ENCODE measurements at regions not wholly inside any gene's neighbourhood (a gene's known extent, or its start where the extent isn't known, plus 50 kb on each side); places are given as distances from the start of the nearest gene placed in this dataset.

GRCh38 chr5:12695651-12696050 lies 791.4 kb upstream of the CTNND2 start:
- DNase-seq (ENCODE audit: low read depth in 1 of 2, low spot score in 1 of 2): no peak
- Histone ChIP-seq H3K27ac (replicated peaks) (no peak overlapping the region), H3K4me3 (replicated peaks; ENCODE audit: insufficient read depth, low read length) (no peak overlapping the region), H3K27me3 (ENCODE audit: insufficient read depth, poor library complexity, severe bottlenecking) (no peaks in the 10 kb centered on the region)
- no peak for TF ChIP-seq REST (IDR thresholded peaks at IDR 0.05; ENCODE audit: insufficient replicate concordance, low read depth)
- TF ChIP-seq GABPA (IDR thresholded peaks at IDR 0.05; ENCODE audit: low read depth): no peak
- TF ChIP-seq SPI1 (IDR thresholded peaks at IDR 0.05; ENCODE audit: borderline replicate concordance, low read depth): no peak
- TF ChIP-seq POLR2AphosphoS5 (IDR thresholded peaks at IDR 0.05; ENCODE audit: low read depth): no peak
- no peak for TF ChIP-seq CTCF (IDR thresholded peaks at IDR 0.05; ENCODE audit: insufficient read depth, low read length)

DNA sequence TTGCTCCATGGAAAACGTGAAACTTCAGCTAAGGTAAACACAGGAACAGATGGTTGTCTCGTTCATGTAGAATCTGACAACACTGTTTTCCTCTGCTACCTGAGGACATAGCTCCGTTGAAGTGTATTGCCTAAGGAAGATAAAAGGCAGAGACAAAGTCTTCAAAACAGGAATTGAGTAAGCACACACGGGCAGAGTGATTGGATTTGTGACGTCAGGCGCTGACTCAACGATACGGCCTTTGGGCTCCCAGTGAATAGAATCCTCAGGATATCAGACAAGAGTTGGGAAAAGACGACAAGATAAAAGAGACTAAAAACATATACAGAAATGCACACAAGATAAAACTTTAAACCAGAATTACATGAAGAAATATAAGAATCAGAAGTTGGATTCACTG lies 787.1 kb upstream of the CTNND2 start:
- TF ChIP-seq GABPA (IDR thresholded peaks at IDR 0.05; ENCODE audit: low read depth): no peak
- TF ChIP-seq CTCF (IDR thresholded peaks at IDR 0.05; ENCODE audit: insufficient read depth, low read length): no peak
- no peak for TF ChIP-seq SPI1 (IDR thresholded peaks at IDR 0.05; ENCODE audit: borderline replicate concordance, low read depth)
- Histone ChIP-seq H3K27me3 (ENCODE audit: insufficient read depth, poor library complexity, severe bottlenecking) (no peaks in the 10 kb centered on the region), H3K27ac (replicated peaks) (no peak overlapping the region), H3K4me3 (replicated peaks; ENCODE audit: insufficient read depth, low read length) (no peak overlapping the region)
- no peak for DNase-seq (ENCODE audit: low read depth in 1 of 2, low spot score in 1 of 2)

DNA sequence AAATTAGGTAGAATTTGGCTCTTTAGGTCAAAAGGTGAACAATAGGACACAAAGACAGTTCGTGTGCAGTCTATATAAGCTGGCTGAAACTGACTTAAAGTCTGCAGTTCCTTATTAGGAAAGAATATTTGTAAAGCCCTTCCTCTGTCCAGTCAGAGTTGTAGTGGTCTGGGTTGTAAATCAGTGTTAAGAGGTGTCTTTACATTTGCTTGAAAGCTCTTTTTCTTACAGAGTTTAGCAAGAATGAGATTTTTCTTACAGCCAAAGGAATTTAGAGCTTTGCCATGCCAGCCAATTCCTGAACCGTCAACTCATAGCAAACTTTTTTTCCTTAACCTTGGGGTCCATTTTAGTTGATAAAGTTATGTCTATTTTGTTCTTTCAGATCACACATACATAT lies 786.1 kb upstream of the CTNND2 start:
- H3K4me3 ChIP-seq (replicated peaks; ENCODE audit: insufficient read depth, low read length): no peak overlapping the region
- H3K27me3 ChIP-seq (ENCODE audit: insufficient read depth, poor library complexity, severe bottlenecking): no peaks in the 10 kb centered on the region
- no peak overlapping the region for H3K27ac ChIP-seq (replicated peaks)
- DNase-seq (ENCODE audit: low read depth in 1 of 2, low spot score in 1 of 2): no peak
- TF ChIP-seq SPI1 (IDR thresholded peaks at IDR 0.05; ENCODE audit: borderline replicate concordance, low read depth) (no peak), POLR2AphosphoS5 (IDR thresholded peaks at IDR 0.05; ENCODE audit: low read depth) (no peak)

GRCh38 chr5:12683249-12683648 lies 779.0 kb upstream of the CTNND2 start:
- Histone ChIP-seq H3K4me3 (replicated peaks; ENCODE audit: insufficient read depth, low read length) (no peak overlapping the region), H3K27ac (replicated peaks) (no peak overlapping the region), H3K27me3 (ENCODE audit: insufficient read depth, poor library complexity, severe bottlenecking) (no peaks in the 10 kb centered on the region)
- no peak for DNase-seq (ENCODE audit: low read depth in 1 of 2, low spot score in 1 of 2)
- TF ChIP-seq REST (IDR thresholded peaks at IDR 0.05; ENCODE audit: insufficient replicate concordance, low read depth) (no peak), SPI1 (IDR thresholded peaks at IDR 0.05; ENCODE audit: borderline replicate concordance, low read depth) (no peak)

DNA sequence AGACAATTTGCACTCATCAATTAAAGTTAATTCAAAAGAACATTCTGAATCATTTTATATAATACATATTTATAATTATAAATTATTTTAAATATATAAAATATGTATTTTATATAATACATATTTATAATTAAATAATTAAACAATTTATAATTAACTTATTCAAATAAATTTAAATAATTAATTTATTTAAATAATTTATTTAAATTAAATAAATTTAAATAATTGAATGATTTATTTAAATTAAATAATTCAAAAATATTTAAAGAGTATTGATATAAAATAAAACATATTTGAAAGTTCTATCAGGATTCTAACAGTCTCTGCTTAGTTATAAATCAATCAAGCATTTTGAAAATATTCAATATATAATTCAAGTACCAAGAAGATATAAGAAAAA lies 775.5 kb upstream of the CTNND2 start:
- no peaks in the 10 kb centered on the region for H3K27me3 ChIP-seq (ENCODE audit: insufficient read depth, poor library complexity, severe bottlenecking)
- H3K27ac ChIP-seq (replicated peaks): no peak overlapping the region
- DNase-seq (ENCODE audit: low read depth in 1 of 2, low spot score in 1 of 2): no peak
- H3K4me3 ChIP-seq (replicated peaks; ENCODE audit: insufficient read depth, low read length): no peak overlapping the region
- TF ChIP-seq POLR2AphosphoS5 (IDR thresholded peaks at IDR 0.05; ENCODE audit: low read depth): no peak
- TF ChIP-seq GABPA (IDR thresholded peaks at IDR 0.05; ENCODE audit: low read depth): no peak
- no peak for TF ChIP-seq REST (IDR thresholded peaks at IDR 0.05; ENCODE audit: insufficient replicate concordance, low read depth)
- TF ChIP-seq CTCF (IDR thresholded peaks at IDR 0.05; ENCODE audit: insufficient read depth, low read length): no peak
- TF ChIP-seq SPI1 (IDR thresholded peaks at IDR 0.05; ENCODE audit: borderline replicate concordance, low read depth): no peak
